Activated gamma-delta T cell (primary cell): ENCODE measurements at regions not wholly inside any gene's neighbourhood (a gene's known extent, or its start where the extent isn't known, plus 50 kb on each side); places are given as distances from the start of the nearest gene placed in this dataset.
"Not testable (repeated sequence)": the region's sequence is repeated elsewhere in the genome, so short reads cannot be mapped to it uniquely, and the experiment has no call there.

ENCODE experiments used
- DNase-seq: peaks from one replicate; lab custom pipeline; 2025; lab: John Stamatoyannopoulos, UW

GRCh38 chr17:69672924-69673323 lies 258.4 kb downstream of the MAP2K6 start:
- DNase-seq = no peak

GRCh38 chr17:69677130-69677529 lies 262.6 kb downstream of the MAP2K6 start:
- DNase-seq = no peak

GRCh38 chr17:69678206-69678605 lies 263.7 kb downstream of the MAP2K6 start:
- no peak for DNase-seq

- no peak for DNase-seq
Observed at GRCh38 chr17:69679829-69680228, 265.3 kb downstream of the MAP2K6 start.

- DNase-seq = no peak
Observed at GRCh38 chr17:69684251-69684650, 269.8 kb downstream of the MAP2K6 start.

GRCh38 chr17:69685150-69685549 lies 270.7 kb downstream of the MAP2K6 start:
- not testable (repeated sequence) for DNase-seq

GRCh38 chr17:69690531-69690930 lies 276.0 kb downstream of the MAP2K6 start:
- no peak for DNase-seq

GRCh38 chr17:69692171-69692570 lies 277.7 kb downstream of the MAP2K6 start:
- no peak for DNase-seq

GRCh38 chr17:69695646-69696045 lies 281.1 kb downstream of the MAP2K6 start:
- no peak for DNase-seq

GRCh38 chr17:69696650-69697049 lies 282.2 kb downstream of the MAP2K6 start:
- DNase-seq = no peak

- not testable (repeated sequence) for DNase-seq
Observed at GRCh38 chr17:69698352-69698751, 283.9 kb downstream of the MAP2K6 start.

- DNase-seq = no peak
Observed at GRCh38 chr17:69702078-69702477, 287.6 kb downstream of the MAP2K6 start.

GRCh38 chr17:69703751-69704150 lies 289.3 kb downstream of the MAP2K6 start:
- no peak for DNase-seq

GRCh38 chr17:69704935-69705334 lies 290.4 kb downstream of the MAP2K6 start:
- DNase-seq = no peak

- no peak for DNase-seq
Observed at GRCh38 chr17:69706127-69706526, 291.6 kb downstream of the MAP2K6 start.

GRCh38 chr17:69709441-69709840 lies 294.9 kb downstream of the MAP2K6 start:
- DNase-seq = no peak

GRCh38 chr17:69710926-69711325 lies 296.4 kb downstream of the MAP2K6 start:
- no peak for DNase-seq

- no peak for DNase-seq
Observed at GRCh38 chr17:69711541-69711940, 297.0 kb downstream of the MAP2K6 start.

GRCh38 chr17:69712801-69713311 lies 298.4 kb downstream of the MAP2K6 start:
- DNase-seq = no peak

- DNase-seq = no peak
Observed at GRCh38 chr17:69713815-69714214, 299.3 kb downstream of the MAP2K6 start.

- DNase-seq = no peak
Observed at GRCh38 chr17:69714669-69715068, 300.2 kb downstream of the MAP2K6 start.

- DNase-seq = no peak
Observed at GRCh38 chr17:69715656-69716055, 301.2 kb downstream of the MAP2K6 start.

GRCh38 chr17:69716556-69716955 lies 302.1 kb downstream of the MAP2K6 start:
- no peak for DNase-seq

GRCh38 chr17:69717214-69717613 lies 302.7 kb downstream of the MAP2K6 start:
- no peak for DNase-seq

GRCh38 chr17:69717819-69718218 lies 303.3 kb downstream of the MAP2K6 start:
- DNase-seq = no peak
